ENCODE measurements at regions not wholly inside any gene's neighbourhood (a gene's known extent, or its start where the extent isn't known, plus 50 kb on each side); places are given as distances from the start of the nearest gene placed in this dataset.
"Not testable (repeated sequence)": the region's sequence is repeated elsewhere in the genome, so short reads cannot be mapped to it uniquely, and the experiment has no call there.

DNA sequence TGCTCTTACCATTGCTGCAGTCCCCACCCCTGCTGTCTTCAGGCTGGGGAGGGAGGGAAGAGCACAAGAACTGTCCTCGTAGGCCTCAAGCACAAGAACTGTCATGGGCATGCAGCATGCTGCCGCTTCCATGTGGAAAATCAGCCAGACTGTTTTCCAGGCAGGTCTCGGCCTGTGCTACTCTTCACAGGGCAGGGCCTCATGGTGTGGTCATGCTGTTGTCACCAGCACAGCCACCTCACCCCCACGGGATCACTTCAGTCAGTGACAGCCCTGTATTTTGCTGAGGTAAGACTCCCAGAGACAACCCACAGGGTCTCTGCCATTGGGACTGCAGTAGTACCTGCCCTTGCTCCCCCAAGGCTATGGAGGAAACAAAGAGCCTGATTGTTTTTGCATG lies 205.3 kb downstream of the NAP1L3 start:
- no peak for DNase-seq

- DNase-seq, result no peak
Measured at GRCh38 chrX:93466383-93466782, 207.0 kb downstream of the NAP1L3 start.

GRCh38 chrX:93461060-93461459 lies 212.3 kb downstream of the NAP1L3 start:
- DNase-seq, result no peak

- DNase-seq, result no peak
Measured at GRCh38 chrX:93454509-93454908, 218.9 kb downstream of the NAP1L3 start.

DNA sequence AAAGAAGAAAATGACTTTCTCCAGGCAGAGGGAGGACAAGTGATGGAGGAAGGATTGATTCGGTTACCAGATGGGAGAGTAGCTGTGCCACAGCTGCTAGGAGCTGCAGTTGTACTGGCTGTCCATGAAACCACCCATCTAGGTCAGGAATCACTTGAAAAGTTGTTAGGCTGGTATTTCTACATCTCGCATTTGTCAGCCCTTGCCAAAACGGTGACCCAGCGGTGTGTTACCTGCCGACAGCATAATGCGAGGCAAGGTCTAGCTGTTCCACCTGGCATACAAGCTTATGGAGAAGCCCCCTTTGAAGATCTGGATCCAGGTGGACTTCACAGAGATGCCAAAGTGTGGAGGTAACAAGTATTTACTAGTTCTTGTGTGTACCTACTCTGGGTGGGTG lies 238.7 kb downstream of the NAP1L3 start:
- not testable (repeated sequence) for DNase-seq

GRCh38 chrX:93428497-93428896 lies 244.9 kb downstream of the NAP1L3 start:
- no peak for DNase-seq

DNA sequence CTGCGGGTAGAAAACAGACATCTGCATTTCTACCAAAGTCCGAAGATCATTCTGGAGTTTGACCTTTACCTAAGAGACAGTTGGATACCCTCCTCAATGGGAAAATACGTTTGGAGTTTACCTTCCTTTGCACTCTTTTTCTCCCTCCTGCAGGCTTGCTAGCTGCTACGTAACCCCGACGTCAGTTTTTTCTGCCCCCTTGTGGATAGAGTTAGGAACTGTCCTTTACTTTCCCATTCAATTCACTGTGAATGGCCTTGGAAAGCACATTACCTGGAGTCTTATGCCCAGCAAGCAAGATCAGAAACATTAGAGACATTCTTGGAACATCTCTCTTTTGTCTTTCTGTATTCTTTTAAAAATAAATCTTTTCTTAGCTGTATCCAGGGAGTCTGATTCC lies 250.7 kb downstream of the NAP1L3 start:
- peak; percentile 26 for DNase-seq

DNA sequence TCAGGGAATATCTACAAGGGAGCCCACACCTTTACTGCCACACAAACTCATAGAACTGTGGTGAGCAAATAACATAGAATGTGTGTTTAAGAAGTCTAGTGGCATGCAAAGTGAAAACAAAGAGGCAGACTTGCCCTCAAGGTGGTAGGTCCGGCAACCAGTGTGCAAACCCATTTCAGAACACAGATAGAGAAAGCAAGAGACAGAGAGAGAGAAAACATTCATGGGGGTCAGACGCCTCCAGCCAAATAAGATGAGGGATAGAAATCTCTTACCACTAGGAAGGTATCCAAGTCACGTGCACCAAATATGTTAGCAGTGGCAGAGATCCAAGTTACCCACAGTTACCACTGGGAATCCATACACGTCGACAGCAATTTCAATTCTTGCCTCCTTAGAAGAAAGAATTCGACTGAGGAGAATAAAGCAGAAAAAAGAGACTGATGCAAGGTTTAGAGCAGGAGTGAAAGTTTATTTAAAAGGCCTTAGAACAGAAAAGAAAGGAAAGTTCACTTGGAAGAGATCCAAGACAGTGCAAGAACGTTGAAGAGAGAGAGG lies 252.8 kb downstream of the NAP1L3 start:
- DNase-seq, result no peak

GRCh38 chrX:93420090-93420489 lies 253.3 kb downstream of the NAP1L3 start:
- DNase-seq, result no peak

DNA sequence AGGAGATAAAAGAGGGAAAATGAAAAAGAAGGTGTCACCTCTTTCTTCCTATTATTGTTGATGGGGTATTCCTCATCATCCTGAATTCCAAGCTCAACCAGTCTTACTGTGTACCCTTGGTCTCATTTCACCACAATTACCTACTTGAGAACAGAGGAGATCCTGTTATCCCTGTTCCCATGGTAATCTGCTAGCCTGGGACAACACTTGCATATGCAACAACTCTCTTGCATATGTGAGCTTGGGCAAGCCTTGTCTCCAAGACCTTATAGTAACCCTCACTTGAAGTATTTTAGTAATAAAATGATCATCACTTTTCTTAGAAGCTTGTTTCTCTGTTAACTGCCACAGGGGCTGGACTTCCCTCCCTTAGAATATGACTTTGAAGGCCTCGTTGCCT lies 253.7 kb downstream of the NAP1L3 start:
- DNase-seq, result no peak

GRCh38 chrX:93404121-93404520 lies 269.3 kb downstream of the NAP1L3 start:
- DNase-seq, result no peak

GRCh38 chrX:93354651-93355050 lies 318.7 kb downstream of the NAP1L3 start:
- DNase-seq, result no peak

GRCh38 chrX:93346309-93346708 lies 327.1 kb downstream of the NAP1L3 start:
- no peak for DNase-seq

DNA sequence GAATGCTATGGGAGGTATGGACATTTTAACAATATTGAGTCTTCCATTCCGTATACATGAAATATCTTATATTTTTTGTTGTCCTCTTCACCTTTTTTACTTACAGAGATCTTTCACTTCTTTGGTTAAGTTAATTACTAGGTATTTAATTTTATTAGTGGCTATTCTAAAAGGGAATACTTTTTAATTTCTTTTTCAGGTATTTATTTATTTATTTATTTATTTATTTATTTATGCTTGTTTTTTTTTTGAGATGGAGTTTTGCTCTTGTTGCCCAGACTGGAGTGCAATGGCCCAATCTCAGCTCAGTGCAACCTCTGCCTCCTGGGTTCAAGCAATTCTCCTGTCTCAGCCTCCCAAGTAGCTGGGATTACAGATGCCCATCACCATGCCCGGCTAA lies 329.1 kb downstream of the NAP1L3 start:
- DNase-seq, result not testable (repeated sequence)

DNA sequence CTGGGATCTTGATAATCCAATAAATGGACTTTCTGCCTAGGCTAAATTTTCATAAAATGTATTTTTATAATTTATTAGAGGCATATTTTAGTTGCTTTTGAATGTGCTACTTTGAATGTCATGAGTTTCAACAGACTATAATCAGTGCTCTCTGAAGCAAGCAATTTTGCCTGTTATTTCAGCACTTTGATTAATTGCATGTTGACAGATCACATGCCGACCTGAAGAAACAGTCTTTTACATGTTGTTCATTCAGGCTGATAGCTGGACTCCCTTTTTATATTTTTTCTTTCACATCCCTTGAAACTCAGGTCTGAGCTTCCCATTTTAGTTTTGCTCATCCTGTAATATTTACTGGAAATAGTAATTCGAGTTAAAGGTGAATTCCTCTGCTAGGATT lies 341.0 kb downstream of the NAP1L3 start:
- no peak for DNase-seq

DNA sequence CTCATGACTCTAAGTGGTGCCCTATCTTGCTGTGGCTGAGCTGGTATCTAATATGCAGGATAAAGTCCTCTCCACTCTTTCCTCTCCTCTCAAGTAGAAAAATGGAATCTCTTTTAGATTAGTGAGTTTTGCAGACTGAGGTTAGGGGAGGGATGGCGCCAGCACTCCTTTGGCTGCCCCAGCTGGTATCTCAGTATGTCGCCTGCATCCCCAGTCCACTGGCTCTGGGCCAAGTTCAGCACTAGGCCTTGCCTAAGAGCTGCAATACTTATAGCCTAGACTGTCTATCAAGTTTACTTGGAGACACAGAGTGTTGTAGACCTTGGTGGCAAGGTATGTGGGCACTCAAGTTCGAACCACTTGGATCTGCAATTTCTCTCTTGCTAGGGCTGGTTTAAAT lies 351.3 kb downstream of the NAP1L3 start:
- DNase-seq, result peak; percentile 8

GRCh38 chrX:93319609-93320008 lies 353.8 kb downstream of the NAP1L3 start:
- no peak for DNase-seq

Data from NCI-H2171 treated with DMSO at 0.1 percent for 48 hours (cell line).